Heart left ventricle (tissue), 13 donors: ENCODE measurements at regions not wholly inside any gene's neighbourhood (a gene's known extent, or its start where the extent isn't known, plus 50 kb on each side); places are given as distances from the start of the nearest gene placed in this dataset.

ENCODE experiments used
- CTCF ChIP-seq, 12 donors: fragments of 200-600 bp; sonication (generic) in 4 of 12; IDR thresholded peaks; one replicate each; pipeline versions ENCODE4 v1.5.0 to v1.8.0; 2018 to 2022; ENCODE audit warnings: antibody characterized with exemption in 12 of 12, mild to moderate bottlenecking in 5 of 12
- POLR2A ChIP-seq, 2 donors: fragments of 450-650 bp; IDR thresholded peaks; one replicate each; pipeline ENCODE4 v1.6.1; 2017; ENCODE audit warnings: antibody characterized with exemption in 2 of 2, mild to moderate bottlenecking in 2 of 2, moderate library complexity in 2 of 2
- donor health status: ischemic (EF 13 %, LVEDD 7.1; RV severe dilation, severe dysfunction).
- donor health status: DM: no; HTN: yes; CAD: no.
- donor health status: DM: no; HTN: no; CAD: no.
- donor health status: ischemic (EF 25% LVEDD 6.9; RV normal size, moderate dysfunction).
- donor health status: ischemic (EF 25% LVEDD 5.7; RV mildly dilated, moderate dysfunction).
- donor health status: ischemic (EF 35%, LVEDD 5.7; RV mildly dilated, moderate dysfunction).
- donor health status: nonischemic (EF 11% LVEDD 7.7; RV severe dilation, severe dysfunction).
- donor health status: DM: yes; HTN: yes; CAD: no.
- donor health status: PGD.
- donor health status: ischemic (EF 29% LVEDD 5.4; RV normal size, mild dysfunction).
- donor health status: nonischemic (EF 23%, LVEDD 6.1; RV moderate dilation, normal function).

- TF ChIP-seq POLR2A (IDR thresholded peaks at IDR 0.05) (no peak), CTCF (IDR thresholded peaks at IDR 0.05) (no peak)
Measured at GRCh38 chr1:29628190-29628589, 391.9 kb downstream of the PTPRU start.
